ENCODE measurements at regions not wholly inside any gene's neighbourhood (a gene's known extent, or its start where the extent isn't known, plus 50 kb on each side); places are given as distances from the start of the nearest gene placed in this dataset.

DNA sequence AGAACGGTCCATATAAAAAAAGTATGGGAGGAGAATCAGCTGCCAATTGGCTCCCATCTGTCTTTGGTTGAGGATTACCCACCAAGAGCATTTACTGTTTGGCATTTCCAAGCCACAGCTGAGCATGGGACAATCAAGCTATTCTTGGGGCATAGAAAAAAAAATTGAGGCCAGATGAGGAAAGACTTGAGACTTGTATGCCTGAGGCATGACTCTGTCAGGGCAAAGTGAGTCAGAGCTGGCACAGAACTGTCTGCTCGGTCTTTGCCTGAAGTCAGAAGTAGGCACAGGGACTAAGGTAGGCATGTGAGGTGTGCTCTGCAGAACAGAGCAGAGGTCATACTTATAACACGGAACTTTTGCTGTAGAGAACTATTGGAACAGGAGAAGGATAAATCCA is 126.5 kb upstream of the CHRM2 start:
- H2BK120ac ChIP-seq (ENCODE audit: low read depth, low read length): no peak overlapping the region
- H3K79me1 ChIP-seq (ENCODE audit: low read depth in 1 of 2, low read length in 2 of 2): no peaks in the 10 kb centered on the region
- peaks cover 2% of the 10 kb centered on the region; the same call in 1 of the 2 replicates for H3K9me3 ChIP-seq (ENCODE audit: control insufficient read depth, insufficient read depth, low read length)
- H3K9ac ChIP-seq (ENCODE audit: low read depth, low read length): no peak overlapping the region
- H3K14ac ChIP-seq (replicated peaks; ENCODE audit: low read depth, low read length): no peak overlapping the region
- BruUV-seq (replicated peaks): no TSS peak
- no peak overlapping the region for H2AFZ ChIP-seq (replicated peaks; ENCODE audit: low read length, poor library complexity)
- H3K56ac ChIP-seq (ENCODE audit: extremely low read depth, insufficient read depth, low read length): no peak overlapping the region
- ATAC-seq (ENCODE audit: low read depth): no peak
- no peak overlapping the region for H3K27ac ChIP-seq (ENCODE audit: insufficient read depth, low read length)
- no peak for DNase-seq
- no peaks in the 10 kb centered on the region for H3K4me1 ChIP-seq (ENCODE audit: control insufficient read depth, insufficient read depth, low read length)
- no peak overlapping the region for H3K4ac ChIP-seq (ENCODE audit: low read depth, low read length)
- no peaks in the 10 kb centered on the region for H3K36me3 ChIP-seq (ENCODE audit: control insufficient read depth, insufficient read depth, low read length)
- no peak overlapping the region for H3K18ac ChIP-seq (ENCODE audit: low read depth, low read length)
- CTCF ChIA-PET: interaction anchor here (0.7 kb wide), 1 partner anchor 56 kb away, joined by 3 read pairs; no protein-coding TSS in a partner anchor
- H3K4me3 ChIP-seq (ENCODE audit: insufficient read depth, low read depth, low read length): no peak overlapping the region
- H2BK20ac ChIP-seq (ENCODE audit: low read depth, low read length): no peak overlapping the region
- WGBS, 2 experiments (ENCODE audit: extremely low coverage in 2 of 2, insufficient read length in 1 of 2): 17% methylated on average over 1 of the region's 3 CpGs; no CpG with 5 or more reads in 1 of the 2 experiments
- H2AK5ac ChIP-seq (ENCODE audit: low read depth, low read length): no peak overlapping the region
- no peak overlapping the region for H4K5ac ChIP-seq (ENCODE audit: low read depth, low read length)
- no peak overlapping the region for H2BK15ac ChIP-seq (ENCODE audit: low read depth, low read length)
- in situ Hi-C loops (cut with MboI; ENCODE audit: low sequenced_read_pairs): no loop called here
- no peak overlapping the region for H2BK5ac ChIP-seq (ENCODE audit: low read depth, low read length, poor library complexity, severe bottlenecking)
- POLR2A ChIA-PET (ENCODE audit: unreplicated experiment): no interaction called here
- H3K9me1 ChIP-seq (ENCODE audit: insufficient read depth, low read length): no peaks in the 10 kb centered on the region
- H4K91ac ChIP-seq (ENCODE audit: insufficient read depth, low read depth, low read length): no peak overlapping the region
- H3K4me2 ChIP-seq (ENCODE audit: low read depth, low read length): no peak overlapping the region
- H3K23ac ChIP-seq (ENCODE audit: low read depth, low read length): no peak overlapping the region
- H4K20me1 ChIP-seq (ENCODE audit: insufficient read depth, low read length): no peaks in the 10 kb centered on the region
- intact Hi-C loops (cut with micrococcal nuclease): no loop called here
- H2AK9ac ChIP-seq (replicated peaks; ENCODE audit: low read depth, low read length, poor library complexity): no peak overlapping the region
- H4K8ac ChIP-seq (ENCODE audit: low read depth in 2 of 2, low read length in 2 of 2): no peak overlapping the region
- no peaks in the 10 kb centered on the region; the same call in 1 of the 2 replicates for H3K27me3 ChIP-seq (ENCODE audit: control insufficient read depth, insufficient read depth, low read length)
- TF ChIP-seq RFX5 (IDR thresholded peaks at IDR 0.05; ENCODE audit: low read depth, low read length) (no peak), CHD1 (IDR thresholded peaks at IDR 0.05; ENCODE audit: low read depth, low read length) (no peak), SMC3 (IDR thresholded peaks at IDR 0.05; ENCODE audit: low read depth, low read length) (no peak), NFE2L2 (IDR thresholded peaks at IDR 0.05; ENCODE audit: low read depth, low read length) (no peak), POLR2A (IDR thresholded peaks at IDR 0.05; ENCODE audit: low read depth, low read length) (no peak), MAZ (IDR thresholded peaks at IDR 0.05; ENCODE audit: borderline replicate concordance, low read depth, low read length) (no peak), CTCF (conservative IDR thresholded peaks at IDR 0.05; ENCODE audit: low read depth, low read length) (no peak), MAFK (IDR thresholded peaks at IDR 0.05; ENCODE audit: low read depth, low read length) (no peak), RCOR1 (IDR thresholded peaks at IDR 0.05; ENCODE audit: insufficient replicate concordance, low read length) (no peak), BHLHE40 (IDR thresholded peaks at IDR 0.05; ENCODE audit: low read depth, low read length) (no peak), CEBPB (IDR thresholded peaks at IDR 0.05; ENCODE audit: low read depth, low read length) (no peak), FOS (IDR thresholded peaks at IDR 0.05; ENCODE audit: low read depth, low read length) (no peak), MXI1 (IDR thresholded peaks at IDR 0.05; ENCODE audit: borderline replicate concordance, low read depth, low read length) (no peak), RAD21 (IDR thresholded peaks at IDR 0.05; ENCODE audit: low read length) (no peak)
- TF ChIP-seq, protein P1, sequence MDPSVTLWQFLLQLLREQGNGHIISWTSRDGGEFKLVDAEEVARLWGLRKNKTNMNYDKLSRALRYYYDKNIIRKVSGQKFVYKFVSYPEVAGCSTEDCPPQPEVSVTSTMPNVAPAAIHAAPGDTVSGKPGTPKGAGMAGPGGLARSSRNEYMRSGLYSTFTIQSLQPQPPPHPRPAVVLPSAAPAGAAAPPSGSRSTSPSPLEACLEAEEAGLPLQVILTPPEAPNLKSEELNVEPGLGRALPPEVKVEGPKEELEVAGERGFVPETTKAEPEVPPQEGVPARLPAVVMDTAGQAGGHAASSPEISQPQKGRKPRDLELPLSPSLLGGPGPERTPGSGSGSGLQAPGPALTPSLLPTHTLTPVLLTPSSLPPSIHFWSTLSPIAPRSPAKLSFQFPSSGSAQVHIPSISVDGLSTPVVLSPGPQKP (IDR thresholded peaks at IDR 0.05; ENCODE audit: borderline replicate concordance, low read depth, low read length): no peak
- TF ChIP-seq, protein P2, sequence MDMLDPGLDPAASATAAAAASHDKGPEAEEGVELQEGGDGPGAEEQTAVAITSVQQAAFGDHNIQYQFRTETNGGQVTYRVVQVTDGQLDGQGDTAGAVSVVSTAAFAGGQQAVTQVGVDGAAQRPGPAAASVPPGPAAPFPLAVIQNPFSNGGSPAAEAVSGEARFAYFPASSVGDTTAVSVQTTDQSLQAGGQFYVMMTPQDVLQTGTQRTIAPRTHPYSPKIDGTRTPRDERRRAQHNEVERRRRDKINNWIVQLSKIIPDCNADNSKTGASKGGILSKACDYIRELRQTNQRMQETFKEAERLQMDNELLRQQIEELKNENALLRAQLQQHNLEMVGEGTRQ (IDR thresholded peaks at IDR 0.05; ENCODE audit: low read depth, low read length): no peak
- dilution Hi-C loops (cut with HindIII; ENCODE audit: low sequenced_read_pairs, unreplicated experiment): no loop called here
